Lower leg skin (tissue), 4 donors: ENCODE measurements at regions not wholly inside any gene's neighbourhood (a gene's known extent, or its start where the extent isn't known, plus 50 kb on each side); places are given as distances from the start of the nearest gene placed in this dataset.

Experiments
- DNase-seq, 2 donors: peaks; one replicate each; pipeline ENCODE4 v3.0.0-alpha.2; 2019; ENCODE audit warnings: low spot score in 2 of 2
- H3K4me3 ChIP-seq: fragments of 200-600 bp; sonication (generic); 2 replicates; pipeline ENCODE4 v1.5.1; 2017; ENCODE audit warnings: mild to moderate bottlenecking, low read depth; ENCODE audit not compliant: poor library complexity, severe bottlenecking
- CTCF ChIP-seq, 3 donors: fragments of 450-650 bp; IDR thresholded peaks; one replicate each; pipeline ENCODE4 v1.5.1; 2016; ENCODE audit warnings: antibody characterized with exemption in 3 of 3, mild to moderate bottlenecking in 3 of 3, moderate library complexity in 2 of 3
- POLR2A ChIP-seq, 2 donors: fragments of 450-650 bp; IDR thresholded peaks; one replicate each; pipeline ENCODE4 v1.6.1; 2016 to 2017; ENCODE audit warnings: antibody characterized with exemption in 2 of 2, mild to moderate bottlenecking in 1 of 2, moderate library complexity in 1 of 2
- WGBS, 2 donors: methylation state at CpG; one replicate each; pipeline ENCODE4 v1.1.5; 2018; 5-methylcytosine and 5-hydroxymethylcytosine counted together
- intact Hi-C: fragments of 100-400 bp; cut with DNase I; formaldehyde crosslinking; loops from one replicate; pipeline ENCODE4 v1.15.0; 2023; ENCODE audit warnings: low total_unique reads

GRCh38 chr22:49585461-49586243, 242.0 kb downstream of the BRD1 start:
- intact Hi-C loops, result no loop called here
- H3K4me3 ChIP-seq, result no peak overlapping the region
- no peak for TF ChIP-seq CTCF (IDR thresholded peaks at IDR 0.05)
- no peak for TF ChIP-seq POLR2A (IDR thresholded peaks at IDR 0.05)
- 80 to 81% methylated on average over 23 of the region's 23 CpGs for WGBS, 2 donors
- no peak for DNase-seq

- 89 to 92% methylated on average over 26 of the region's 26 CpGs for WGBS, 2 donors
- DNase-seq, result peak in 1 of 2 donors; percentile 74
- intact Hi-C loops, result no loop called here
- H3K4me3 ChIP-seq, result no peak overlapping the region
- TF ChIP-seq POLR2A (IDR thresholded peaks at IDR 0.05) (no peak), CTCF (IDR thresholded peaks at IDR 0.05) (no peak)
These were observed 243.7 kb downstream of the BRD1 start for GRCh38 chr22:49583886-49584505.

GRCh38 chr22:49583341-49583740, 244.3 kb downstream of the BRD1 start:
- no peak for DNase-seq
- intact Hi-C loops, result no loop called here
- TF ChIP-seq POLR2A (IDR thresholded peaks at IDR 0.05) (no peak), CTCF (IDR thresholded peaks at IDR 0.05) (no peak)
- 77 to 79% methylated on average over 11 of the region's 11 CpGs for WGBS, 2 donors
- H3K4me3 ChIP-seq, result no peak overlapping the region

- DNase-seq, result peak in 1 of 2 donors; percentile 70
- 91 to 94% methylated on average over 11 of the region's 11 CpGs for WGBS, 2 donors
- intact Hi-C loops, result no loop called here
These were observed 245.0 kb downstream of the BRD1 start for GRCh38 chr22:49582678-49583077.

GRCh38 chr22:49582181-49582580, 245.5 kb downstream of the BRD1 start:
- intact Hi-C loops, result no loop called here
- H3K4me3 ChIP-seq, result no peak overlapping the region
- DNase-seq, result no peak
- TF ChIP-seq POLR2A (IDR thresholded peaks at IDR 0.05) (no peak), CTCF (IDR thresholded peaks at IDR 0.05) (no peak)
- 57 to 70% methylated on average over 4 of the region's 4 CpGs for WGBS, 2 donors

More at GRCh38 chr22:49582678-49583077, 245.0 kb downstream of the BRD1 start:
- TF ChIP-seq CTCF (IDR thresholded peaks at IDR 0.05) (no peak), POLR2A (IDR thresholded peaks at IDR 0.05) (no peak)
- no peak overlapping the region for H3K4me3 ChIP-seq
